Activated CD4-positive, alpha-beta T cell treated with anti-CD3 and anti-CD28 coated beads for 36 hours (primary cell): ENCODE measurements at regions not wholly inside any gene's neighbourhood (a gene's known extent, or its start where the extent isn't known, plus 50 kb on each side); places are given as distances from the start of the nearest gene placed in this dataset.

Experiments used
- ATAC-seq: fragments of 200-7000 bp; cut with Tn5 transposase; one replicate; pipeline ENCODE4 v1.10.0; 2021; ENCODE audit warnings: mild to moderate bottlenecking, moderate library complexity
- CTCF ChIA-PET: fragments of 350-600 bp; sonication (Branson Sonifier 250); formaldehyde crosslinking; loops from one replicate; lab custom pipeline; 2021; ENCODE audit warnings: antibody characterized with exemption; lab: Charles Lee
- POLR2A ChIA-PET: fragments of 350-600 bp; sonication (Branson Sonifier 250); formaldehyde crosslinking; loops from one replicate; lab custom pipeline; 2021; ENCODE audit warnings: antibody characterized with exemption, inconsistent platforms; lab: Charles Lee
- DNase-seq: peaks from one replicate; pipeline ENCODE4 v3.0.0-alpha.2; 2020
- H3K27ac Mint-ChIP-seq: one replicate; pipeline ENCODE4 v1.8.0; 2021; ENCODE audit warnings: mixed read lengths
- H3K27me3 Mint-ChIP-seq: one replicate; pipeline ENCODE4 v1.8.0; 2021; ENCODE audit warnings: mixed read lengths
- H3K36me3 Mint-ChIP-seq: one replicate; pipeline ENCODE4 v1.8.0; 2021; ENCODE audit warnings: low read depth, mixed read lengths
- H3K4me1 Mint-ChIP-seq: one replicate; pipeline ENCODE4 v1.8.0; 2021; ENCODE audit warnings: mixed read lengths
- H3K4me3 Mint-ChIP-seq: one replicate; pipeline ENCODE4 v1.8.0; 2021; ENCODE audit warnings: mild to moderate bottlenecking, moderate library complexity, mixed read lengths
- H3K9me3 Mint-ChIP-seq: one replicate; pipeline ENCODE4 v1.8.0; 2021; ENCODE audit warnings: low read depth, mixed read lengths
- intact Hi-C, 2 experiments: fragments of 100-400 bp; cut with DNase I in 1 of 2; cut with micrococcal nuclease in 1 of 2; formaldehyde crosslinking; loops; one replicate each; pipeline versions ENCODE4 v1.14.2 to v1.15.1; 2022 to 2024; cut with DNase I, micrococcal nuclease

DNA sequence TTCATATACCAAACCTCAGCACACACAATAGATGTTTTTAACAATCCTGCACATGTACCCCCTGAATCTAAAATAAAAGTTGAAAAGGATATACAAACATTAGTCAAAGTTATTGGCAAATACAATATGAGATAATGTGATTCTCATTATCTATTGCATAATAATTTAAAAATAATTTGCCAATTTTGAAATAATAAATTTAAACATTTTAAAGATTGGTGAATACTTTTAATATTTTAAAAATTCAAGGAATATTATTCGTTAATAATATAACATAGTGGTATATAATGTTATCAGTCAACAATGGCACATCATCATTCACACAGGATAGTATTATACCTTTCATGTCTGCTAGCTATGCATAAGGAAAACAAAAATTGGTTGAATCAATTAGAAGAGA lies 207.0 kb upstream of the SP8 start:
- Mint-ChIP-seq H3K27me3 (no peaks in the 10 kb centered on the region), H3K9me3 (no peaks in the 10 kb centered on the region), H3K27ac (no peak overlapping the region), H3K36me3 (no peaks in the 10 kb centered on the region), H3K4me1 (no peaks in the 10 kb centered on the region), H3K4me3 (no peak overlapping the region)
- ChIA-PET CTCF (no interaction called here), POLR2A (no interaction called here)
- DNase-seq (no peak), ATAC-seq (no peak)
- intact Hi-C loops: no loop called here

DNA sequence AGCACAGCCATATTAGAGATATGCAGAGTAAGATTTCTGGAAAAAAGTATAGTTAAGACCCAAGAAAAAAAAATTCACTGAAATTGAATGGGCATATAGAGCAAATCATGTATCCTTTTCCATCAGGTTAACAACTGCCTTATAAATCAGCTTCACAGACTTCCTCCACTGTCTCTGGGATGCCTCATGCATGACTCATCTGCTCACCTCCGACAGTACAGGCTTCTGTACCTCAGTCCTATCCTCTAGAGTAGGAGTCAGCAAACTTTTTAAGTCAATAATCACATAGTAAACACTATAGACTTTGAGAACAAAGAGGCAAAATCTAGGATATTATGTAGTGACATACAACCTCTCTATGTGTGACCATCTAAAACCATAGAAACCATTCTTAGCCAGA lies 211.6 kb upstream of the SP8 start:
- peaks cover 3% of the 10 kb centered on the region for H3K9me3 Mint-ChIP-seq
- ATAC-seq (no peak), DNase-seq (no peak)
- no peak overlapping the region for H3K27ac Mint-ChIP-seq
- H3K4me1 Mint-ChIP-seq: no peaks in the 10 kb centered on the region
- H3K36me3 Mint-ChIP-seq: no peaks in the 10 kb centered on the region
- intact Hi-C loops: no loop called here
- ChIA-PET CTCF (no interaction called here), POLR2A (no interaction called here)
- no peak overlapping the region for H3K4me3 Mint-ChIP-seq
- H3K27me3 Mint-ChIP-seq: no peaks in the 10 kb centered on the region

DNA sequence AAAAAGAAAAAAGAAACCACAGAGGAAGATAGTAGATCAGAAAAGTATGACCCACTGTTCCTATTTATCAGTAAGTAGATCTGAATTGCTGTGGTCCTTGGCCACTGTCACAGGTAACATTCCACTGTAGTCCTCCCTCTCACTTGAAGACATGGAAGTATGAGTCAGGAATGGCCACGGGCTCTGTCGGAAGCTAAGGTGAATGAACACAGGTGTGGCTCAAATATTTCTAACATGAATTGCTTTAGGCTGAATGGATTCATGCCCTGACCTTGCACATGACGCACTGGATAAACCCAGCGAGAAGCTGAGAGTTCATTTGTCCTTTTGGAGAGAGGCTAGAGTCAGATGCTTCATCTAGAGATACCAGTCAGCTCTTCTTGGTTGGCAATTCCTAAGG lies 224.5 kb upstream of the SP8 start:
- intact Hi-C loops: no loop called here
- POLR2A ChIA-PET: no interaction called here

DNA sequence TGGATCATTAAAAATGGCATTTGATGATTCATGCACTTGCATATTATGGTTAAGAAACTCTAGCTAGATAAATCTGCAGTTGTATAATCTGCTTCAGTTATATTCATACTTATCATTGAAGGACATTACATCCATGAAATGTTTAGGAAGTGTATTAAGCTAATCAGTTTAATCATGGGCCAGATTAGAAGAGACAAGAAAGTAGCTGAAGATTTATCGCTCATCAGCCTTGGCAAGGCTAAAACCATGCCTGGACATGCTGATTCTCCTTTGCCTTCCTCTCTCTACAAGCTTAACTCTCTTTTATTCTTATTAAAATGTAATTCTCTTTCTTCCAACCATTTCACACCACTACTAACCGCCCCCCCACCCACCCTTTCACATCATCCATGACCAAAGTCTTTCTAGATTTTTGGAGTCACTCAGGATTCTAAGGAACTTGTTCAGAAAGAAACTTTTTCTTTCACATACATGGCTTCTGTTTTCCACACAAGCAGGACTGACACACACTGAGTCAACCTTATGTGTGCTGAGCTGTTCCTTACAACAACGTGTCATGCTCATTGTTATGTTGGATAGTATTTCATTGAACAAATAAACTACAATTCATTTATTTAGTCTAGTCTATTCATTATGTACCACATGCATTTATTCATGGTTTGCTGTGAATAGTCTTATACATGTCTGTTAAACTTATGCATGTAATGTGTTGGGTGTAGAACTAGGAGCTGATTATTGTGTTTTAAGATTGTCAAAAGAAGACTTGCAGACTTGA lies 227.3 kb upstream of the SP8 start:
- DNase-seq (no peak), ATAC-seq (no peak)

More for the DNA sequence above, 224.5 kb upstream of the SP8 start:
- CTCF ChIA-PET: no interaction called here
- Mint-ChIP-seq H3K36me3 (no peaks in the 10 kb centered on the region), H3K27me3 (no peaks in the 10 kb centered on the region), H3K4me1 (no peaks in the 10 kb centered on the region), H3K4me3 (no peak overlapping the region), H3K27ac (no peak overlapping the region), H3K9me3 (peaks cover 2% of the 10 kb centered on the region)
- DNase-seq (no peak), ATAC-seq (no peak)

DNA sequence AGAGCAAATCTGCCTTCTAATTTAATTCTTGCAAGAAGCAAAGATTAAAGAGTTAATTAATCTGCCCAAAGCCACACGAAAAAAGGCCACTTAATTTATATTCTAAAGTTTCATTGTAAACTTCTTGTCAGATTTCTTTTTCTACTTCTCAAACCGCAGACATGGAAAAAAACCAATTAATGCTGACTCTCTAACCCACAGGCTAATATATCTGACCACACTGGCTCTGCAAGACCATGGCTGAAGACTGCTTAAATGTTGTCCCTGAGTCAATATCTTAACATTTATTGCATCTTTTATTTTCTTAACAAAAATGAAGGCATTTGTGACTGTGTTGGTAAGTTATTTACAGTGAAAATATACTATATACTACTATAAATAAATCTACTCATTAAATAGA lies 234.0 kb upstream of the SP8 start:
- H3K9me3 Mint-ChIP-seq: no peaks in the 10 kb centered on the region
- POLR2A ChIA-PET: no interaction called here
- H3K27ac Mint-ChIP-seq: no peak overlapping the region
- ATAC-seq (no peak), DNase-seq (no peak)
- CTCF ChIA-PET: interaction anchor here (0.6 kb wide), 1 partner anchor 847 kb away, joined by 3 read pairs; no protein-coding TSS in a partner anchor
- H3K27me3 Mint-ChIP-seq: peaks cover 10% of the 10 kb centered on the region
- no peaks in the 10 kb centered on the region for H3K36me3 Mint-ChIP-seq
- H3K4me3 Mint-ChIP-seq: no peak overlapping the region
- intact Hi-C loops: no loop called here
- no peaks in the 10 kb centered on the region for H3K4me1 Mint-ChIP-seq

More for the DNA sequence above, 227.3 kb upstream of the SP8 start:
- ChIA-PET CTCF (no interaction called here), POLR2A (no interaction called here)
- Mint-ChIP-seq H3K9me3 (no peaks in the 10 kb centered on the region), H3K27ac (no peak overlapping the region), H3K4me3 (no peak overlapping the region), H3K27me3 (no peaks in the 10 kb centered on the region), H3K36me3 (no peaks in the 10 kb centered on the region), H3K4me1 (no peaks in the 10 kb centered on the region)
- intact Hi-C loops: no loop called here

DNA sequence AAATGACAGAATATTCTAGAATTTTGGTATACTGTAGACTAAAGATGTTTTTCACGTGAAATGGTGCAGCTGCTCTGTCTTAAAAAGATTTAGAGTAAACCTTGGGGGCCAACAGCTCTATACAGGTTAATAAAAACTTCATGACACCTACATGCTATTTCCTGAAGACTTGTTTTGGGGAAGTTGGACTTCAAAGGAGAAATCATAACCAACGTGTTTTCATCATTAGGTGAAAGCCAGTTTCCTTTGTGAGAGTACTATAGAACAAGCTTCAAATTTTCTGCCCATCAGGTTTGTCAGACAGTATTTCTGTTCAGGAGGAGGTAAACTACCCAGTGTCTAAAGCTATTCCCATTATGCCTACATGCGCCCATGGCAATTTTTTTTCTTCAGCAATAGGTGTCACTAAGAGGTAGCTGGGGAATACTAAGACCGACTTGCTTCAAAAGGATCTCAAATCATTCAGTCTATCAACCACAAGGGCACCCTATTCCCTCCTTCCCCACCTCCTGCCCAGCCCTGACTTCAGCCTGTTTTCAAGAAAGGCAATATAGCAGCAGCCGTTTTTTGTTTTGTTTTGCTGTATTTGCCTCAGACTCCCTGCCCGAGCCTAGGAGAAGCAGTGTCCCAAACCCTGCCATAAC lies 237.3 kb upstream of the SP8 start:
- CTCF ChIA-PET: interaction anchor here (0.7 kb wide), 1 partner anchor 21 kb away, joined by 3 read pairs; no protein-coding TSS in a partner anchor
- no peak for ATAC-seq

DNA sequence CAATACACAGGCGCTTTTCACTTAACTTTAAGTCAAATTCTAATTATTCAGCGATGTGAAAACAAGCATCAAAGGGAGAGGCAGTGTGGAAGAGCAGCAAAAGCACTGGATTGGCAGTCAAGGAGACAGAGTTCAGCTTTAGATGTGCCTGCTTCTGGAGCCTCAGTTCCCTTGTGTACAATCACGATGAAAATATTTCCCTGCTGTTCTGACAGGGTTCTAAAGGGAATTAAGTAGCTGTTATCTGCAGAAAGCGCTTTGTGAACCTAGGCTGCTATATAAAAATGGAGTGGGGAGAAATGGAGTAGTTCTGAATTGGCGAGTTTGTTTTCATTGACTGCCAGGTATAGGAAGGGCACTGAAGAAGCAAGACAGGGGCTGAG lies 237.8 kb upstream of the SP8 start:
- peaks cover 10% of the 10 kb centered on the region for H3K27me3 Mint-ChIP-seq
- ChIA-PET CTCF (interaction anchor here (0.7 kb wide), 1 partner anchor 22 kb away, joined by 3 read pairs; no protein-coding TSS in a partner anchor), POLR2A (no interaction called here)
- intact Hi-C loops: no loop called here
- H3K9me3 Mint-ChIP-seq: no peaks in the 10 kb centered on the region
- ATAC-seq (no peak), DNase-seq (no peak)
- no peaks in the 10 kb centered on the region for H3K4me1 Mint-ChIP-seq
- H3K4me3 Mint-ChIP-seq: no peak overlapping the region
- H3K27ac Mint-ChIP-seq: no peak overlapping the region
- no peaks in the 10 kb centered on the region for H3K36me3 Mint-ChIP-seq

More for the DNA sequence above, 237.3 kb upstream of the SP8 start:
- no peaks in the 10 kb centered on the region for H3K4me1 Mint-ChIP-seq
- no peaks in the 10 kb centered on the region for H3K9me3 Mint-ChIP-seq
- POLR2A ChIA-PET: no interaction called here
- peaks cover 10% of the 10 kb centered on the region for H3K27me3 Mint-ChIP-seq
- H3K4me3 Mint-ChIP-seq: no peak overlapping the region
- H3K27ac Mint-ChIP-seq: no peak overlapping the region
- intact Hi-C loops: no loop called here
- H3K36me3 Mint-ChIP-seq: no peaks in the 10 kb centered on the region
- DNase-seq: no peak

DNA sequence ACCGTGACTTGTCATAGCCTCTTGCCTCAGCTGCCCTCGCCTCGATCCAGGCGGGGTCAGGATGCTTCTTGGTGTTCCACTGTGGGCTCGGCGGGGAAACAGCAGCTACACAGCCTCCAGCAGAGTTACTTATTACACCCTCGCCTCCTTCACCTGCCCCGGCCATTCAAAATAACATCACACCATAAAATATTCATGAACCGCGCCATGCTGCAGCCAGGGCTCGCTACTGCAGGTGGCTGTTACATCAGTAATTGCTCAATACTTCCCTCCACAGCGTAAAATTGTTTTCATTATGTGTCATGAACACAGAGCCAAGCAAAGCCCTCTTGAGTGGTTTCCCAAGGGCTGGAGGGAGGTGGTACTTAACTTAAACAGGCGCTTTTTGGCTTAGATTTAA lies 241.5 kb upstream of the SP8 start:
- DNase-seq (no peak), ATAC-seq (no peak)
- no peak overlapping the region for H3K4me3 Mint-ChIP-seq
- no peaks in the 10 kb centered on the region for H3K9me3 Mint-ChIP-seq
- no peaks in the 10 kb centered on the region for H3K4me1 Mint-ChIP-seq
- no peak overlapping the region for H3K27ac Mint-ChIP-seq
- no peaks in the 10 kb centered on the region for H3K36me3 Mint-ChIP-seq
- ChIA-PET POLR2A (no interaction called here), CTCF (no interaction called here)
- intact Hi-C loops: no loop called here
- peaks cover 9% of the 10 kb centered on the region for H3K27me3 Mint-ChIP-seq

DNA sequence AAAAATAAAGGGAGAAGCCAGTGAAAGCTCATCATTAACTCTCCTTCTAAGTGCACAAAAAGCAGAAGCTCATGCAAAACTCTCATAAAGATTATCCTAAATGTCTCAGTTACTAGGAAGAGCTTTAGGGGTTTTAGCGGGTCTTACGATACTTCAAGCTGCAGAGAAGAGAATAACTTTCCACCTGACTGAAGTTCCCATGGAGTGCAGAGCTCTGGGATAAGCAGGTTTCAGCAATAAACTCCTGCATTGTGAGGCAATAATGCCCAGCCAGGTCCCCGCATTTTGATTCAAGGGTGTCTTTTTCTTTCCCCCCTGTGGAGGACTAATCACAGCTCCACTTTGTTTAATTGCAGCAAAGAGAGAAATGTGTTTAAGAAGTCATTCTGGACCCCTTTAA lies 241.9 kb upstream of the SP8 start:
- ChIA-PET CTCF (no interaction called here), POLR2A (no interaction called here)
- no peaks in the 10 kb centered on the region for H3K9me3 Mint-ChIP-seq
- no peak overlapping the region for H3K27ac Mint-ChIP-seq
- H3K4me1 Mint-ChIP-seq: no peaks in the 10 kb centered on the region
- intact Hi-C loops: no loop called here
- H3K27me3 Mint-ChIP-seq: peaks cover 5% of the 10 kb centered on the region
- no peak for ATAC-seq
- H3K36me3 Mint-ChIP-seq: no peaks in the 10 kb centered on the region
- DNase-seq: no peak
- H3K4me3 Mint-ChIP-seq: no peak overlapping the region

DNA sequence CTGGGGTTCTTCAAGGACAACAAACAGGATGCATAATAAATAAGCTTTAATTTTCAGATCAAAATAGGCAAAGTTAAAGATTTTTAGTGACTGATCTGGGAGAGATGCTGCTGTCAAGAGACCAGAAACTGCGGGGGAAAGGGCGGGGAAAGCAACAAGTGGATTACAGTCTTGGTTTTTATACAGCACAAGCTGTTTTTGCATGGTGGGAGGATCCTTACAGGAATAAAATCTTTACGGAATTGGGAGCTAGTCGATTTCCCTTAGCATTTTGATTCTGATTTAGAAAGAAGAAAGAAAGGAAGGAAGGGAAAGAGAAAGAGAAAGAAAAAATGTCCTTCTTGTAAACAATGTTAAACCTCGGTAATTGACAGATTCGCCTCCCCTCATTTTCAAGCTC lies 242.3 kb upstream of the SP8 start:
- H3K4me1 Mint-ChIP-seq: no peaks in the 10 kb centered on the region
- ATAC-seq (no peak), DNase-seq (no peak)
- no peak overlapping the region for H3K27ac Mint-ChIP-seq
- H3K36me3 Mint-ChIP-seq: no peaks in the 10 kb centered on the region
- no peaks in the 10 kb centered on the region for H3K9me3 Mint-ChIP-seq
- H3K27me3 Mint-ChIP-seq: peaks cover 4% of the 10 kb centered on the region
- POLR2A ChIA-PET: no interaction called here
- intact Hi-C loops: no loop called here
- CTCF ChIA-PET: no interaction called here
- no peak overlapping the region for H3K4me3 Mint-ChIP-seq

DNA sequence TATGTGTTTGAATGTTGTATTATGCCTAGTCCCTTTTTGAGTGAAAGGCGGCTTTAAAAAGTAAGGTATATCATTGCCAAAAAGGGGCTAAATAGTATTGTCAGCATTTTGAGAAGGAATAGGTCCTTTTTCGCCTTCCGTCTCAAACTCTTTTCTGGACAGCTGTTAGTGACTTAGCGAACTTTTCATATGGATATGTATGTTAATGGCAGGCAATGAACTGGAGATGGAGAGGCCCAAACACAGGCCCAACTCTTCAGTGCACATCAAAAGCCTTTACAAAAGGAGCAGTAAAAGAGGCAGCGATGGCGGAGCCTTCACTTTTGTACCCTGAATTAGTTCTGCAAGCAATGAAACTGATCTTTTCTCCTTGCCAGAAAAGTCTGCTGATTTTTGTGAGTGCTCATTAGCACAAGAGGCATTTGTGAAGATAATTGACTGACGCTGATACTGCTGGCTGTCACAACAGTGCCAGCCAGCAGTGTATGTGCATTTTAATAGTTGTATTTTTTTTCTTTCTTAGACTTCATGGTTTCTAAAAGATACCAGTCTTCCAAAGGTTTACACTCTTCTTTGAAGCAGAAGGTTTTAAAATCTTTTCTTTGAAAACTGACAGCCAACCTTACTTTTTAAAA lies 243.7 kb upstream of the SP8 start:
- H3K27me3 Mint-ChIP-seq: no peaks in the 10 kb centered on the region
- intact Hi-C loops: no loop called here
- DNase-seq: no peak
- CTCF ChIA-PET: interaction anchor here (0.8 kb wide), 1 partner anchor 1908 kb away, joined by 3 read pairs; no protein-coding TSS in a partner anchor
- ATAC-seq: no peak
- no peak overlapping the region for H3K4me3 Mint-ChIP-seq
- no peak overlapping the region for H3K27ac Mint-ChIP-seq
- H3K9me3 Mint-ChIP-seq: no peaks in the 10 kb centered on the region
- POLR2A ChIA-PET: no interaction called here
- no peaks in the 10 kb centered on the region for H3K36me3 Mint-ChIP-seq
- no peaks in the 10 kb centered on the region for H3K4me1 Mint-ChIP-seq

DNA sequence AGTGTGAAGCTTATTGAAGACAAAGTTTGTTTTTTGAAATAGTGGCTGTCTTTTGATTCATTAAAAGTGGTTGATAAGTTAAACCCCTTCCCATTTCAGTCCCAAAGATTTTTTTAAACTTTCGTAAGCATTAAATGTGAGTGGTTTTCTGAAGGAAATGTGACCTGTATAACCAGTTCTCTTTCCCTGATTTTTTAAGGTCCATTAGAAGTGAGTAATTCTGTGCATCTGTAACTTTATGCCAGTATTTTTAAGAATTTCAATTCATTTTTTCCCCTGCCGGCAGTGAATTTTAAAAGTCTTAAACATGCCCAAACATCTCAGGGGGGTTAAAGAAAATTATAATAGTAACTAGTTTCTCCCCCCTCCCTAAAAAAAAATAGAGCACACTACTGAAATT lies 254.6 kb upstream of the SP8 start:
- Mint-ChIP-seq H3K4me1 (no peaks in the 10 kb centered on the region), H3K9me3 (no peaks in the 10 kb centered on the region), H3K36me3 (no peaks in the 10 kb centered on the region), H3K27me3 (peaks cover 13% of the 10 kb centered on the region), H3K4me3 (no peak overlapping the region), H3K27ac (no peak overlapping the region)
- DNase-seq (no peak), ATAC-seq (no peak)
- ChIA-PET POLR2A (no interaction called here), CTCF (no interaction called here)
- intact Hi-C loops: no loop called here
